ENCODE measurements at regions not wholly inside any gene's neighbourhood (a gene's known extent, or its start where the extent isn't known, plus 50 kb on each side); places are given as distances from the start of the nearest gene placed in this dataset.

- no peak for DNase-seq
These were observed 466.5 kb upstream of the MAF start for GRCh38 chr16:80066805-80067580.

- DNase-seq: no peak
These were observed 465.0 kb upstream of the MAF start for GRCh38 chr16:80065541-80065940.

- DNase-seq: no peak
These were observed 463.2 kb upstream of the MAF start for GRCh38 chr16:80063713-80064069.

GRCh38 chr16:80063031-80063712 lies 462.6 kb upstream of the MAF start:
- no peak for DNase-seq

GRCh38 chr16:80062361-80063030 lies 462.0 kb upstream of the MAF start:
- DNase-seq: no peak

DNA sequence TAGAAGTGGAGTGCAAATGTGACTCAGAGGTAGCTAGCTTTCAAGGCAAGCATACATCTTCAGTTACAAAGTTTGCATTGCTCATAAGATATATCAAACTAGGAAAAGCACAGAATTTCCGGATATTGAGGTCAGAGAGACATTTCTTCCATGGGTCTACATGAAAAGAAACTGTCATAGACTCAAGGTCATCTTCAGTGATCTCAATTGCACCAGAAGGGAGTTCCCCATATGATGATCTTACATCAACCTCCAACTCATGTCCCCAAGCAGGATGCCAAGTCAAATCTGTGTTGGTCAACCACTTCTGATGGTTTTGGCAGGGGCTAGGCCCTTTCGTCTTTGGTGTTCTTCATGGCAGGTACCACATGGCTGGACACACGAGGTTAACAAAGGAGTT lies 459.9 kb upstream of the MAF start:
- no peak for DNase-seq

DNA sequence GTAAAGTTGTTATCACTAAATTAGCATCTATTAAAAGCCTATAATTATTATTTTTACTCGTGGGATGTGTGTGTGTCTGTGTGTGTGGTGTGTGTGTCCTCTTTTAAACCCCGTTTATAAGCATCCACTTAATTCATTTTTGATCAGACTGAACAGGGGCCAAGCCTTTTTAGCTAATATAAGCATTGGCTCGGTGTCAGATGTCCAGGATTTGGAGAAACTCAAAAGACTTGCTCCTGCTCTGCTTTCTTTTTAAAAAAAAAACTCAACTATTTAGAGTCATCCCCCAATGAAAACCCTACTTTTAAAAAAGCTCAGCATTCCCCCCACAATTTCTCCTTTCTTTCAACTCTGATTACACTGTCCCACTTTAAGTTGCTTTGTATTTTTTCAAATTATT lies 459.3 kb upstream of the MAF start:
- no peak for DNase-seq

- DNase-seq: no peak
These were observed 457.7 kb upstream of the MAF start for GRCh38 chr16:80058214-80058613.

DNA sequence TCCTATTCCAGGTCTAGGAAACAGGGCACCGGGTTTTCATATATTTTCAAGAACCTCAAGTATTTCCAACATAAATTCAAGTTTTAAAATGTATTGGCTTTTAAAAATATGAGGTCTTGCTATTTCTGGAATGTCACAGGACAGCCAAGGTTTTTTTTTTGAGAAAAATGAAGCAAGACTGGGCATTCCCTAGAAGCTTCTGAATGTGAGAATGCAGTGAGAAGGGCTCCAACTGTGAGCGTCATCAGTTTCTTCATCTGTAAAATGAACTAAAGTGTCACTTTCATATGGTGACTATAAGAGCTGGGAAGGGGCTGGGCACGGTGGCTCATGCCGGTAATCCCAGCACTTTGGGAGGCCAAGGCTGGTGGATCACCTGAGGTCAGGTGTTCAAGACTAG lies 455.8 kb upstream of the MAF start:
- no peak for DNase-seq

- DNase-seq: no peak
These were observed 455.3 kb upstream of the MAF start for GRCh38 chr16:80055831-80056230.

DNA sequence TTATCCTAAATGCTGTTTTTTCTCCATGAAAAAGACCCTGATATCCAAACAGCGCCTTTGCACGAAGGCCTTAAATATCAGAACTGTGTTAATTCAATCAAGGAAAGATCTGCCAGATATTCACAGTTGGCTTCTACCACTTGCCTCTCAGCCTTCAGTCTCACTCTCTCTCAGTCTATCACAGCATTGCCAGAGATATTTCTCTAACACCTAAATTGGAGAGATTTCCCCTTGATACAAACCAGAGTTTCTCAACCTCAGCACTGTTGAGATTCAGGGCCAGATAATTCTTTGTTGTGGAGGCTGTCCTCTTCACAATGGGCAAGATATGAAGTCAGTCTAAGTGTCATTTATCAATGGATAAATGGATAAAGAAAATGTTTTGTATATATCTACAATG lies 454.1 kb upstream of the MAF start:
- DNase-seq: no peak

GRCh38 chr16:80051040-80051439 lies 450.5 kb upstream of the MAF start:
- no peak for DNase-seq

DNA sequence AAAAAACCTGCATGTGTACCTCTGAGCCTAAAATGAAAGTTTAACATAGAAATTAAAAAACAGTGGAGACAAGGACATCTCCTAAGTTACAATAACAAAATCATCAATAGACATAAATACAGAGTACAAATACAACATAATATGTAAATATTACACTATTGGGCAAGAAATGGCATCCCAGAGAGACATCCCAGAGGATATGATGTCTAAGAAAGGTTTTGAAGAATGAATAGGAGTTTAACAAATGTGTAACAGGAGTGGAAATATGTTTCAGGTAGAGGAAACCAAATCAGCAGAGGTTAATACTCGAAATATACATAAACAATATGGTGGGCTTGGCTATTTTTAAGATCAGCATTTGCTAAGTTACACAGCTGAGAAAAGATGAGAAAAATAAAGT lies 447.7 kb upstream of the MAF start:
- DNase-seq: no peak

DNA sequence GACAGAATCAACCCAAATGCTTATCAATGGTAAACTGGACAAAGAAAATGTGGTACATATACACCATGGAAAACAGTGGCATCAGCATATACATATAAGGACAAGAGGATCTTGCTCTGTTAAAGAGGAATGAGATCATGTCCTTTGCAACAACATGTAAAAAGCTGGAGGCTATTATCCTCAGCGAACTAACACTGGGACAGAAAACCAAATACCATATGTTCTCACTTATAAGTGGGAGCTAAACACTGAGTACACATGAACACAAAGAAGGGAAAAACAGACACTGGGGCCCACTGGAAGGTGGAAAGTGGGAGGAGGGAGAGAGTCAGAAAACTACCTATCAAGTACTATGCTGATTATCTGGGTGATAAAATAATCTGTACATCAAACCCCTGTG lies 447.3 kb upstream of the MAF start:
- no peak for DNase-seq

DNA sequence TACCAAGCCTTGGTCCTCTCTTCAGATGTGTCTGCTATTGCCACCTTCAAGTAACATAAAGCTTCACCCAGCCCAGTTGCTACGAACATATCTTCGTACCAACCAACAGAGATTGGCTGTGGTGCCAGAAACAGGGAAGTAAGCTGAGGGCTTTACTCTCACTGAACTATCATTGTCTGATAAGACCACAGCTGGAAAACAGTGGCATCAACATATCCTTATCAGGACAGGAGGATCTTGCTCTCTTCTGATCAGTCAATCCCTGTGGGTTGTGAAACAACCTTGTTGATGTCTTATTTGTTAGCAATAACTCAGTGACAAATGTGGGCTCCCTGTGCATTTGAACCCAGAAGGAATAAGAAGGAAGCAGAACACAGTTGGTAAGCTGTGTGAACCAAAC lies 446.3 kb upstream of the MAF start:
- no peak for DNase-seq

DNA sequence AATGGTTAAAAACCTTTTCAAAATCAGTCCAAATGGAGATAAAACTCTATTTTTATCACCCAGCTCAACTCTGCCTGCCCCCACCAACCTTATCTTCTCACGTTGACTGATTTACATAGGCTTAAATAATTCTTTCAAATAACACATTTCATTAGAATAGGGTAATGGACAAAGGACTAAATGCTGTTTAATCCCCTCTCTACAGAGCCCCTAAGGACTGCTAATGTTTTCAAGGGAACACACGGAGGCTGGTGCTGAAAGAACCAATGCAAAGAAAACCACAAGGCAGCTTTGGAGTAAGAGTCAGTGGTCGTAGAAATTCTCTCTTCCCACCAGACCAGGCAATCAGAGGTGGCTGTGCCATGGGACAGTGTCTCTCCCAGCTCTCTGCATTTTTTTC lies 445.7 kb upstream of the MAF start:
- no peak for DNase-seq

DNA sequence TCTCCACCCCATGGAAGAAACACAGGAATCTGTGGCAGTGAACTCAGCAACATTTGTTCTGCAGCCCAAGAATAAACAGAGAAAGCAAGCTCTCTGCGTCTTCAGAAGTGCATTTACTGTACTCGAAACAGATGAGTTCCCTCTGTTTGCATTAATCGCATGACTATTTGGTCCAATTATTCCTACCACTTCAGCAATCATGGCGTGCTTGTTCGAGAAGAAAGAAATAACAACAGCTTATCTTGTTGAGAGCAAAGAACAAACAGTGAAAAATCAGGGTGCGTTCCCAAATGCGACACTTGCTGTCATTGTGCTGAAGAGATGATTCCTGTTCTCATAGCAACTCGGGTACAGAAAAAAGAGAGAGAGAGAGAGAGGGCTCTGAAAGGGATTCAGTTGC lies 445.3 kb upstream of the MAF start:
- DNase-seq: no peak

GRCh38 chr16:80041410-80041809 lies 440.9 kb upstream of the MAF start:
- DNase-seq: no peak

GRCh38 chr16:80040814-80041213 lies 440.3 kb upstream of the MAF start:
- no peak for DNase-seq

DNA sequence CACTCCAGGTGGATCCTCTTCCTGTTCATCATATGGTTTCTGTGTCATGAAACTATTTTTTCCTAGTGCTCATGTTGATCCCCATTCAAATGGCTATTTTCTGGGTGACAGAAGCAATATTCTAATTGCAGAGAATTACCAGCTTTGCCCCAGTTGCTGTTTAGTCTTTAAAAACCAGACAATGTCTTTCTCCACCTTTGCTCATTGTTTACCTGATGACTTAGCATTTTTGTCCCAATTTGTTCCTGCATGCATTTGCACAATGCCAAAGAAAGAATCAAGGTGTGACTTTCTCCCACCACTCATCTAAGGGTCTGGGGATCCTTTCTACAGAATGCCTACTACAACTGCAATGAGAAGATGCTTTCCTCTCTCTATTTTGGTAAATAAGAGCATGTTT lies 439.9 kb upstream of the MAF start:
- no peak for DNase-seq

DNA sequence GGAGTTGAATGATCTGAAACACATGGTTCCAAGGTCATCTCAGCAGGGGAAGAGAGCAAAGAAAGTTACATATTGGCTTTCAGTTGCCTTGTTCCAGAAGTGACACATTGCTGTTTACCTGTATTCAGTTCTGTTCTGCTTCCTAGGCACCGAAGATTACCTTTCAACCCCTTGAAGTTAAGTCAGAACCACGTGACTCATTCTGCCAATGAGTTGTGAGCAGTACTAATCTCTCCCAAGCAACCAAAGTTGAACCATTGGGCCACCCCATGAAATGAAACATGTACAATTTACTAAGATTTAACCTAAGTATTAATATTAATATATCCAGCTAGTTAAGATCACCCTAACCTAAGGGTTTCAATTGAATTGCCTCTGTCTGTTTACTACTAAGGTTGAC lies 439.2 kb upstream of the MAF start:
- DNase-seq: no peak

DNA sequence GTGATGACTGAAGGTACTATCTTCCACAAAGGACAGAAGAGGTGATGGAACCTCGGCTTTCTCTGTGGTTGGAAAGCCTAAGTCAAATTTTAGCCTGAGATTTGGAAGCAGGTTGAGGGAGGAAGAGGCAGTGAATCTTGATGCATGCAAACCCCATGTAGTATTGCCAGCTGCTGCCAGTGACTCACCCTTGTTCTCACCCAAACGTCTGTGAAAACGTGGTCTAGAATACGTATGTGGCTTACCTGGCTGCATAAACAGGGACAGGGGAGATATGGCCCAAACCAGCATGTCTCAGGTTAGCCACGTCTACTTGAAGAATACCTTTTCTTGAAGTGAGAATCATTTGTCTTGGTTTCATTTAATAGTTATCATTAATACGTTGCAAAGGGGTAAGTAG lies 438.0 kb upstream of the MAF start:
- no peak for DNase-seq

- DNase-seq: no peak
These were observed 434.6 kb upstream of the MAF start for GRCh38 chr16:80034948-80035663.

DNA sequence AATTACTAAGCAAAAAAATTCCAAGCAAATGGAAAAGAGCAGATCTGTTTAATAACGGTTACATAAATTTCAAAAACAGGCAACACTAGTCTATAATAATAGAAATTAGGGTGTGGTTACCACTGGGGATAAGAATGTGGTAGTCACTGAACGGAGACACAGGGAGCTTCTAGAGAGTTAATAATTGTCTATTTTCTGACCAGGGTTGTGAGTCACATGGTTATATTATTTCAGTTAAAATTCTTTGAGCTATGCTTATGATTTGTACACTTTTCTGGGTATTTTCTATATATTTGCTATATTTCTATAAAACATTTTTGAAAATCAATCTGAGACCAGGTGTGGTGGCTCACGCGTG lies 433.9 kb upstream of the MAF start:
- no peak for DNase-seq

Data from stimulated activated CD4-positive, alpha-beta T cell treated with anti-CD3 and anti-CD28 coated beads, Interleukin-4, amount 100 ng/mL, for 4 hours (primary cell).